Hematopoietic multipotent progenitor cell treated with erythropoietin and hydrocortisone succinate and interleukin-3 and kit ligand, for 4 days (in vitro differentiated cells): ENCODE measurements at regions not wholly inside any gene's neighbourhood (a gene's known extent, or its start where the extent isn't known, plus 50 kb on each side); places are given as distances from the start of the nearest gene placed in this dataset.
A peak's percentile ranks its signal among the peaks of the same experiment; 100 is the strongest.

Experiments used
- DNase-seq: peaks from one replicate; pipeline ENCODE4 v3.0.0-alpha.2; 2015

DNA sequence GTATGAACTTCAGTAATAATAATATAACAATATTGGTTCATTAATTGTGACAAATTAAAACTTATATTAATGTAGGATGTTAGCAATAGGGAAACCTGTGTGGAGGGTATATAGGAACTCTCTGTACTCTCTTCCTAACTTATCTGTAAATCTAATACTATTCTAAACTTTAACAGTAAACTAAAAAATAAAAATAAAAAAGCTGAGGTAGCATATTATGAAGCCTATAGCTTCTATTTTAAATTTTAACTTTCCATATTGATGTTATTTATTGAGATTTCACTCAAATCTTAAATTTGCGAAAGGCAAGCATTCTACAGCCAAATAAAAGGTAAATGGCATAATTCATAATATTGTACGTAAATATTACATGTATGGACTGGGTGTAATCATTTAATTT is 326.4 kb downstream of the MEI4 start:
- DNase-seq, result no peak

- peak; percentile 7 for DNase-seq
Observed at GRCh38 chr6:77986380-77987034, 333.7 kb downstream of the MEI4 start.

- no peak for DNase-seq
Observed at GRCh38 chr6:77987035-77987384, 334.2 kb downstream of the MEI4 start.

DNA sequence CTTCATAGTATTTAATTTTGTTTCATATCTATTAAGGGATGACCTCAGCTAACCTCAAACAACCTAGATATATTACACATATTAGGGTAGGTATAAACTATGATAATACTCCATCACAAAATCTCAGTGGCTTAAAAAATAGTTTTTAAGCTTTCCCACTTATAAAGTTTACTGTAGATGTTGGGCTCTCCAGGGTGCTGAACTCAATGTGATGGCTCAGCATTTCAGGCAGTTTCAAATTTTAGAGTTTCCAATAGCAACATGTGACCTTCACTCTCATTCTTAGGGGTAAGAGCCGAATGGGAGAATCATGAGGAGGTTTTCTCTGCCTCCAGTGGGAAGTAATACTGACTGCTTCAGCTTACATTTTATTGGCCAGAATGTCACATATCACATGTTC is 357.3 kb downstream of the MEI4 start:
- no peak for DNase-seq

DNA sequence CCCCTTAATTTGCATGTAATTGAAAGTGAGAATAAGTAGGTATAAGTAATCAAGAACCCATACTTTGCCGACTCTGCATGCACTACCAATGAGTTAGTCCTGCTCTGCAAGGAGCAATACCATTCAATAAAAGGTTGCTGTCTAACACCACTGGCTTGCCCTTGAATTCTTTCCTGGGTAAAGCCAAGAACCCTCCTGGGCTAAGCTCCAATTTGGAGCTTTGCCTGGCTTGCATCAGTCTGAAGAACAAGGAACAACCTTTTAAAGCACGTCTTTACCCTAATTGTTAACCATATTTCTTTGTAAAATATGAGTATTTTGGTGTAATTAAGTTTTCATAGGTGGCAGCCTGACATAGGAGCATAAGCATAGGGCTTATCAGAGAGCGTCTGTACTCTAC is 367.7 kb downstream of the MEI4 start:
- DNase-seq, result no peak

- no peak for DNase-seq
Observed at GRCh38 chr6:78025502-78025901, 372.7 kb downstream of the MEI4 start.

DNA sequence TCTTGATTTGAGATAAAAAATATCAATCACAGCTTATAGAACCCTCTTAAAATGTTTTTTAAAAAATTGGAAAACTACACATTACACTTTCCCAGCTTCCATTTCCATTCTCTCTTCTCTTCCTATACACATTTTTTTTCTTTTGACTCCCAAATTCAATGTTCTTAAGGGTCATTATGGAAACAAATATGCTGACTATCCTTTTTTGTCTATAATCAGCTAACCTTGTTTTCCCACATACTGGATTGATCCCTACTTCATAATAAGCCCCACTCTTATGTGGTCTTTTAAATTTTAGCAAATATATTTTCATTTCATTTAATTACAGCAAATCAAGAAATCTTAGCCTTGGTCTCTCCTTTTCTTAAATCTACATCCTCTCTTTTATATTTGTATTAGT is 378.4 kb downstream of the MEI4 start:
- DNase-seq, result no peak

- no peak for DNase-seq
Observed at GRCh38 chr6:78059171-78059570, 406.3 kb downstream of the MEI4 start.

GRCh38 chr6:78062993-78063392 is 410.2 kb downstream of the MEI4 start:
- DNase-seq, result no peak

DNA sequence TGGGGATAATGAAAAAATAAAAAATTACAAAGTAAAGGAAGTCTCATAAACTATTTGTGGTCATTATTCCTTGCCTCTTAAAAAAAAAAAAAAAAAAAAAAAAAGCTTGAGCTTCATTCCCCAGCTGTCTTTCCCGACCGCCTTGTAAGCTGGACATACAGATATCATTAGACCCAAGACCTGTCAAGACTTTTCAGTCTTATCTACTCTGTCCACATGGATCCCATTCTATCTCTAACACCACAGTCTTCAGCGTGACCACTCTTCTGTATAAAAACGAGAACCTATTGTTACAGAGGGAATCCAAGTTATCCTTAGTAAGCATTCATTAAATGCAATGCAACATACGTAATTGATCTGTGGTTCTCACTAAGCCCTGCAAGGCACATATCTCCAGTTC is 423.5 kb downstream of the MEI4 start:
- DNase-seq, result no peak

DNA sequence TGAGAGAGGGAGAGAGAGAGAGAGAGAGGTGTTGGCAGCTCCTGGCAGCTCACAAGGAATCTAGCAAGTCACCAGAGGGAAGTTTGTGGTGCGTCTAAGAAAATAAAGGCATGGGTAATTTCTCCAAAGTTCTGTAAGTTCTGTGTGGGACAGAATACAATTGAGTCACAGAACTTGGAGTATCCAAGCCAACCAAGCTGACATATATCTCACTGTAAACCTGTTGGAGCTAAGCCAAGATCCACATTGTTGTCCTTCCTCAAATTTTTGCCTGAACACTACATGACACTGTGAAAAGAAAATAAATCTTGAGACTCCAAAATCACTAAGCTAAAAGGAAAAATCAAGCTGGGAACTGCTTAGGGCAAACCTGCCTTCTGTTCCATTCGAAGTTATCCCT is 436.7 kb downstream of the MEI4 start:
- no peak for DNase-seq

- DNase-seq, result no peak
Observed at GRCh38 chr6:78093906-78094305, 441.1 kb downstream of the MEI4 start.

DNA sequence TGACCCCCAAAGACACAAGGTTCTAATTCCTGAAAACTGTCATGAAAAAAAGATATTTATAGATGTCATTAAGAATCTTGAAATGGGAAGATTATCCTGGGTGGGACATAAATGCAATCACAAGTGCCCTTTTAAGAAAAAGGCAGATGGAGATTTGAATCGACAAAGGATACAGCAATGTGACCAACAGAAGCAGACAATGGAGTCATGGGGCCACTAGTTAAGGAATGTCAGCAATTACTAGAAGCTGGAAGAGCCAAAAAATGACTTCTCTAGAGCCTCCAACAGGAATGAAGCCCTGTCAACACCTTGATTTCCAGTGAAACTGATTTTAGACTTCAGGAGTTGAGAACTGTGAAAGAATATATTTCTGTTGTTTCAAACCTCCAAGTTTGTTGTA is 448.5 kb downstream of the MEI4 start:
- no peak for DNase-seq

DNA sequence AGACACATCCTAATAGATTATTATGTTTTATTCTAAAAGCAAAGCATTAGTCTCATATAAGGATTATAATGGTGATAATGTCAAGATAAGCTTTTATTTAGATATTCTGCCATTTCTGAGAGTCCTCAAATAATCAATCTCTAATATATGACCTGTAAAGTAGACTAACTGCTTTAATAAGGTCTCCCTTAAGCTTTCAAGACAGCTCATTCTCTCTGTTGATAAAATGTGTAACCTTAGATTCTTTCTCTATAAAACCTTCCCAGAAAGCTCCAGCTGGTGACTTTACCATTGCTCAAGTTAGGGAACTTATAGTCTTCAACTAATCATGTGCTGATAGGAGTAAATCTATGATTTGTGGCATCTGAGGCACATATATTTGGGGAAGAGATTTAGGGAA is 457.8 kb downstream of the MEI4 start:
- DNase-seq, result no peak

- DNase-seq, result no peak
Observed at GRCh38 chr6:78117966-78118365, 465.1 kb downstream of the MEI4 start.

GRCh38 chr6:78131521-78131920 is 478.7 kb downstream of the MEI4 start:
- no peak for DNase-seq

- DNase-seq, result no peak
Observed at GRCh38 chr6:78132671-78133410, 480.0 kb downstream of the MEI4 start.

DNA sequence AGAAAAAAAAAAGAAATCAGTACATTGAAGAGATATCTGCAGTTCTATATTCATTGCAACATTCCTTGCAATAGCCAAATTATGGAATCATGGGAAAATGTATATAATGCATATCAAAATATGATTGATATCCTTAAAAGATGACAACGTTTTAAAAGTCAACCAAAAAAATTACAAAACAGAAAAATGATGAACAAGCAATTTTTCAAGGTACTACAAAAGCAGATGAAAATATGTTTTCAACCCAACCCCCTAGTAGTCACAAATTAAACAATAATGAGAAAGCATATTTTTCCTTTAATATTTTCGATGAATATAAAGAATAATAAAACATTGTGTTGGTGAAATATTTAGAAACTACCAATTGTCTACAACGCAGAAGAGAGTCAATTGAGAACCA is 497.6 kb downstream of the MEI4 start:
- DNase-seq, result no peak

- DNase-seq, result no peak
Observed at GRCh38 chr6:78153976-78154375, 501.1 kb downstream of the MEI4 start.

DNA sequence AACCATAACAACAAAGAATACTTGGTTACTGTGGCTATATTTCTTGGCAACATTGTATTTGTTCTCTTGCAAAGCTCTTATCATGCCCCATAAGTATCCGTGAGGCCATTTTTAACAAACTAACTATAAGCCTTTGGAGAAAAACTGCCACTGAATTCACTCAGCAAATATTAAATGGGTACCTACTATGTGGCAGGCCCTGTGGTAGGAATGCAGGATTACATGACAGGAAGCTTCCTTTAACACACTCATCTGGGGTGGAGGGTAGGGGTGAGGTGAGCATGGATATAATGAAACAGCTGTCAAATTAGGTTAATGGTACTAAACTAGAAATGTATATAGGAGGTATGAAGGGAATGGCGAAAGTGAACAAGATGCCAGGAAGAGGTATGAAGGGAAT is 504.8 kb downstream of the MEI4 start:
- no peak for DNase-seq

DNA sequence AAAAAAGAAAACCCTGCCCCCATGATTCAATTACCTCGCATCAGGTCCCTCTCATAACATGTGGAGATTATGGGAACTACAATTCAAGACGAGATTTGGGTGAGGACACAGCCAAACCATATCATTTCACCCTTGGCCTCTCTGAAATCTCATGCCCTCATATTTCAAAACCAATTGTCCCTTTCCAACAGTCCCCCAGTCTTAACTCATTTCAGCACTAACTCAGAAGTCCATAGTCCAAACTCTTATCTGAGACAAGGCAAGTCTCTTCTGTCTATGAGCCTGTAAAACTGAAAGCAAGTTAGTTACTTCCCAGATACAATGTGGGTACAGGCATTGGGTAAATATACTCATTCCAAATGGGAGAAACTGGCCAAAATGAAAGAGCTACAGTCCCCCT is 536.1 kb downstream of the MEI4 start:
- no peak for DNase-seq

- DNase-seq, result no peak
Observed at GRCh38 chr6:78192057-78192456, 539.2 kb downstream of the MEI4 start.

GRCh38 chr6:78199044-78199443 is 546.2 kb downstream of the MEI4 start:
- DNase-seq, result no peak

DNA sequence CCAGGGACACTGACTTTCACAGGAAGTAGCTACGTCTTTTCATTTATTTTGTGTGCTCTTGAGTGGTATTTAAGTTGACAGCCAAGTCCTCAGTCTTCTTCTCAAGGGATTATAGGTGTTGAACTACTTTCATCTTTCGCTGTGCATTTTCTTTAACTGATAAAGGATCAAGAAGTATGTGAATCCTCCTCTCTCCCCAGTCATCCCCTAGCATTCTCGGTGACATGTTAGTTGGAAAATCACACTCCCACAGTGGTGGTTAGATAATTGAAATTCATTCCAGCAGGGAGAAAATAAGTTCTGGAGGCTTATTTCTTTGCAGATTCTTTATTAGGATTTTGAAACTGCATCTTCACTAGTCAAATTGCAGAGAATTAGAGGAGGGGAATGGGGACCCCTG is 569.4 kb downstream of the MEI4 start:
- DNase-seq, result no peak

DNA sequence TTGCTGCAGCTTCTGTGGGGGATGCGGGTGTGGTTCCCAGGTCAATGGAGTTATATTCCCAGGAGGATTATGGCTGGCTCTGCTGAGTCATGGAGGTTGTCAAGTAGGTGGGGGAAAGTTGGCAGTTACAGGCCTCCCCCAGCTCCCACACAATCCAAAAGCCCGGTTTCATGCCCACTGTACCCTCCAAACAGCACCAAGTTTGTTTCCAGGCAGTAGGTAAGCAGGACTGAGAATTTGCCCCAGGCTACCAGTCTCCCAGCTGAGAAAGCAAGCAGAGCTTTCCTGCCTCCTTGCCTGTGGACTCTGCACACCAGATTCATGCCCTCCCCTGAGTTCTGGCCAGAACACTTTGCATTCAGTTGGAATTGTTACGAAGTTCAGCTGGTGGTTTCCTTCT is 578.2 kb downstream of the MEI4 start:
- no peak for DNase-seq
